ENCODE measurements at regions not wholly inside any gene's neighbourhood (a gene's known extent, or its start where the extent isn't known, plus 50 kb on each side); places are given as distances from the start of the nearest gene placed in this dataset.

DNA sequence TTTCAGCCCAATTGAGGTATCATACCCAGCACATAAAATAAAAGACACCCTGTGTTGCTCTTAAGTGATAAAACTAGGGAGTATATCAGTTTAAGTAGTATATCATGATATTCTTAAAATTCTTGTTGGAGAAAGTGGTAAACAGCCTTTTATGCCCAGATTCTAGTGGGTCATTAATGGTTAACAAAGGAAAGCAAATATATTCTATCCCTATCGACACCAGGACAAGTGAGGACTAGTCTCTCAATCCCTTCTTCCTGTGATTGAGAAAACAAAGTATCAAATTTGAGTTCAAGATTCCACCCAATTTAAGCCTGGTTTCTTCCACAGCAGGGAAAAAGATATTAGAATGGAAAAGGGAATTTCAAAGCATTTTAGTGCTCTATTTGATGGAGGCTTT, 142.4 kb upstream of the IL12A start:
- H3K4me2 ChIP-seq (ENCODE audit: low read length): no peak overlapping the region
- no peaks in the 10 kb centered on the region for H3K9me3 ChIP-seq (ENCODE audit: low read length)
- H3K79me2 ChIP-seq (replicated peaks; ENCODE audit: insufficient read depth, low read length): peaks cover 90% of the 10 kb centered on the region
- H3F3A ChIP-seq (ENCODE audit: insufficient read depth, low read length, poor library complexity, severe bottlenecking): no peaks in the 10 kb centered on the region
- H3K27me3 ChIP-seq (ENCODE audit: insufficient read depth, low read depth, low read length): no peaks in the 10 kb centered on the region
- no peak overlapping the region for H3K9ac ChIP-seq (ENCODE audit: low read length)
- no peaks in the 10 kb centered on the region for H3K36me3 ChIP-seq (ENCODE audit: insufficient read depth, low read length)
- TF ChIP-seq EP300 (conservative IDR thresholded peaks at IDR 0.05; ENCODE audit: poor library complexity, severe bottlenecking): no peak
- H3K4me3 ChIP-seq (ENCODE audit: low read length): no peak overlapping the region
- H3K9me2 ChIP-seq (ENCODE audit: insufficient read depth, low read length): no peaks in the 10 kb centered on the region
- H3K27ac ChIP-seq (ENCODE audit: low read length): no peak overlapping the region
- no peaks in the 10 kb centered on the region for H4K20me1 ChIP-seq (ENCODE audit: insufficient read depth)
- H2AFZ ChIP-seq (ENCODE audit: low read depth, low read length): no peak overlapping the region

- no peak overlapping the region for H2AFZ ChIP-seq (ENCODE audit: low read depth, low read length)
- H3K79me2 ChIP-seq (replicated peaks; ENCODE audit: insufficient read depth, low read length): peaks cover 76% of the 10 kb centered on the region
- no peaks in the 10 kb centered on the region for H3K36me3 ChIP-seq (ENCODE audit: insufficient read depth, low read length)
- no peak for TF ChIP-seq POLR2AphosphoS5 (IDR thresholded peaks at IDR 0.05)
- TF ChIP-seq TAF1 (IDR thresholded peaks at IDR 0.05; ENCODE audit: low read depth): no peak
- TF ChIP-seq RAD21 (conservative IDR thresholded peaks at IDR 0.05): no peak
- no peak for TF ChIP-seq REST (IDR thresholded peaks at IDR 0.05; ENCODE audit: borderline replicate concordance)
- TF ChIP-seq EZH2 (IDR thresholded peaks at IDR 0.05; ENCODE audit: borderline replicate concordance, insufficient read depth, low read length, poor library complexity, severe bottlenecking): no peak
- TF ChIP-seq EP300 (conservative IDR thresholded peaks at IDR 0.05; ENCODE audit: poor library complexity, severe bottlenecking): no peak
- TF ChIP-seq, protein P1, sequence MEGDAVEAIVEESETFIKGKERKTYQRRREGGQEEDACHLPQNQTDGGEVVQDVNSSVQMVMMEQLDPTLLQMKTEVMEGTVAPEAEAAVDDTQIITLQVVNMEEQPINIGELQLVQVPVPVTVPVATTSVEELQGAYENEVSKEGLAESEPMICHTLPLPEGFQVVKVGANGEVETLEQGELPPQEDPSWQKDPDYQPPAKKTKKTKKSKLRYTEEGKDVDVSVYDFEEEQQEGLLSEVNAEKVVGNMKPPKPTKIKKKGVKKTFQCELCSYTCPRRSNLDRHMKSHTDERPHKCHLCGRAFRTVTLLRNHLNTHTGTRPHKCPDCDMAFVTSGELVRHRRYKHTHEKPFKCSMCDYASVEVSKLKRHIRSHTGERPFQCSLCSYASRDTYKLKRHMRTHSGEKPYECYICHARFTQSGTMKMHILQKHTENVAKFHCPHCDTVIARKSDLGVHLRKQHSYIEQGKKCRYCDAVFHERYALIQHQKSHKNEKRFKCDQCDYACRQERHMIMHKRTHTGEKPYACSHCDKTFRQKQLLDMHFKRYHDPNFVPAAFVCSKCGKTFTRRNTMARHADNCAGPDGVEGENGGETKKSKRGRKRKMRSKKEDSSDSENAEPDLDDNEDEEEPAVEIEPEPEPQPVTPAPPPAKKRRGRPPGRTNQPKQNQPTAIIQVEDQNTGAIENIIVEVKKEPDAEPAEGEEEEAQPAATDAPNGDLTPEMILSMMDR (IDR thresholded peaks at IDR 0.05; ENCODE audit: poor library complexity, severe bottlenecking): no peak
- TF ChIP-seq SMC3 (conservative IDR thresholded peaks at IDR 0.05; ENCODE audit: poor library complexity): no peak
- TF ChIP-seq MXI1 (conservative IDR thresholded peaks at IDR 0.05; ENCODE audit: poor library complexity, severe bottlenecking): no peak
- H3K4me3 ChIP-seq (ENCODE audit: low read length): no peak overlapping the region
- no peaks in the 10 kb centered on the region for H3F3A ChIP-seq (ENCODE audit: insufficient read depth, low read length, poor library complexity, severe bottlenecking)
- H3K4me2 ChIP-seq (ENCODE audit: low read length): no peak overlapping the region
- H3K27me3 ChIP-seq (ENCODE audit: insufficient read depth, low read depth, low read length): no peaks in the 10 kb centered on the region
- no peaks in the 10 kb centered on the region for H3K9me2 ChIP-seq (ENCODE audit: insufficient read depth, low read length)
- no peaks in the 10 kb centered on the region for H3K9me3 ChIP-seq (ENCODE audit: low read length)
- H4K20me1 ChIP-seq (ENCODE audit: insufficient read depth): no peaks in the 10 kb centered on the region
- H3K27ac ChIP-seq (ENCODE audit: low read length): no peak overlapping the region
- no peak overlapping the region for H3K9ac ChIP-seq (ENCODE audit: low read length)
These were observed 140.1 kb upstream of the IL12A start for GRCh38 chr3:159848348-159849118.

All from neural cell (in vitro differentiated cells).